HepG2 (cell line): ENCODE measurements at regions not wholly inside any gene's neighbourhood (a gene's known extent, or its start where the extent isn't known, plus 50 kb on each side); places are given as distances from the start of the nearest gene placed in this dataset.
A peak's percentile ranks its signal among the peaks of the same experiment; 100 is the strongest.

Experiments used
- EP300 ChIP-seq, 3 experiments: sonication (generic) in 1 of 3; formaldehyde crosslinking in 1 of 3; IDR thresholded peaks; 2 replicates each; pipeline versions ENCODE4 v1.5.1 to v1.6.1; 2011 to 2020; ENCODE audit warnings: low read depth in 2 of 3, low read length in 2 of 3, borderline replicate concordance in 1 of 3, improper control_type of control experiment in 1 of 3, mild to moderate bottlenecking in 1 of 3, missing genetic modification reagents in 1 of 3, moderate library complexity in 1 of 3
- ETV6 ChIP-seq: sonication (generic); formaldehyde crosslinking; conservative IDR thresholded peaks from 2 replicates; pipeline ENCODE4 v1.4.0; 2020; ENCODE audit warnings: missing genetic modification reagents
- GFI1 ChIP-seq: sonication (generic); formaldehyde crosslinking; IDR thresholded peaks from 2 replicates; pipeline ENCODE4 v1.5.0; 2020; ENCODE audit warnings: missing genetic modification reagents, mild to moderate bottlenecking, borderline replicate concordance
- NFIC ChIP-seq: IDR thresholded peaks from 2 replicates; pipeline ENCODE4 v1.6.1; 2012; ENCODE audit warnings: mild to moderate bottlenecking, low read length, inconsistent platforms
- SAFB2 ChIP-seq: sonication (generic); formaldehyde crosslinking; IDR thresholded peaks from 2 replicates; pipeline ENCODE4 v1.5.1; 2020; ENCODE audit warnings: missing genetic modification reagents, low read depth, mild to moderate bottlenecking, borderline replicate concordance
- ZNF546 ChIP-seq: sonication (generic); formaldehyde crosslinking; conservative IDR thresholded peaks from 2 replicates; pipeline ENCODE4 v1.8.1; 2023; ENCODE audit warnings: mild to moderate bottlenecking, missing genetic modification reagents
- ZNF629 ChIP-seq: sonication (generic); formaldehyde crosslinking; conservative IDR thresholded peaks from 2 replicates; pipeline ENCODE4 v1.5.0; 2020; ENCODE audit warnings: missing genetic modification reagents
- TF ChIP-seq, protein P1 (sequence below): fragments of 450-650 bp; IDR thresholded peaks from 2 replicates; pipeline ENCODE4 v1.6.1; 2017; ENCODE audit warnings: mild to moderate bottlenecking
- TF ChIP-seq, protein P2 (sequence below): sonication (generic); formaldehyde crosslinking; IDR thresholded peaks from 2 replicates; pipeline ENCODE4 v1.4.0; 2020; ENCODE audit warnings: missing genetic modification reagents
- TF ChIP-seq, protein P3 (sequence below), 2 experiments: sonication (generic) in 1 of 2; formaldehyde crosslinking in 1 of 2; IDR thresholded peaks; 2 replicates each; pipeline versions ENCODE4 v1.5.1 to v1.6.1; 2011 to 2020; ENCODE audit warnings: borderline replicate concordance in 1 of 2, low read depth in 1 of 2, low read length in 1 of 2, mild to moderate bottlenecking in 1 of 2, missing genetic modification reagents in 1 of 2, moderate library complexity in 1 of 2
- TF ChIP-seq, protein P4 (sequence below): sonication (generic); formaldehyde crosslinking; IDR thresholded peaks from 2 replicates; pipeline ENCODE4 v1.5.0; 2020; ENCODE audit warnings: mild to moderate bottlenecking, missing genetic modification reagents
- TF ChIP-seq, protein P5 (sequence below), 2 experiments: sonication (generic) in 1 of 2; formaldehyde crosslinking in 1 of 2; IDR thresholded peaks; 2 replicates each; pipeline versions ENCODE4 v1.6.1 to v1.9.0; 2014 to 2022; ENCODE audit warnings: antibody characterized with exemption in 1 of 2, borderline replicate concordance in 1 of 2, inconsistent platforms in 1 of 2, low read depth in 1 of 2, missing genetic modification reagents in 1 of 2

DNA sequence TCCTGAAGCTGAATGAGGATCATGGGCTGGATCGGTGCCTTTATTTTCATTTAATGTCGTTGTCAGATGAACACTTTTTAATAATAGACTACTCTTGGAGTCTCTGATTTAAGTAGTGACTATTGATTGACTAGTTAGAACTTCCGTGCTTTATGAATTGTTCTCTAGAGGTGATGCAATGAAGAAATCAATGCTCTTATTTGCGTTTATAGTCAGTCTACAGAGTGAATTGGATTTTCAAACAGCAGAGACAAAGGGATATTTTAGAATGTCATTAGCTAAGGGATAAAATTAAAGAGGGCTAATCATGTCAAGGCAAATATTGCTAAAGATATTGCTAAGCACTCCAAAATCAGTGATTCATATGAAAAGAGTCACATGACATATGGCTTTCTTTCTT lies 652.0 kb upstream of the NRP1 start (continued):
- TF ChIP-seq, protein P1, sequence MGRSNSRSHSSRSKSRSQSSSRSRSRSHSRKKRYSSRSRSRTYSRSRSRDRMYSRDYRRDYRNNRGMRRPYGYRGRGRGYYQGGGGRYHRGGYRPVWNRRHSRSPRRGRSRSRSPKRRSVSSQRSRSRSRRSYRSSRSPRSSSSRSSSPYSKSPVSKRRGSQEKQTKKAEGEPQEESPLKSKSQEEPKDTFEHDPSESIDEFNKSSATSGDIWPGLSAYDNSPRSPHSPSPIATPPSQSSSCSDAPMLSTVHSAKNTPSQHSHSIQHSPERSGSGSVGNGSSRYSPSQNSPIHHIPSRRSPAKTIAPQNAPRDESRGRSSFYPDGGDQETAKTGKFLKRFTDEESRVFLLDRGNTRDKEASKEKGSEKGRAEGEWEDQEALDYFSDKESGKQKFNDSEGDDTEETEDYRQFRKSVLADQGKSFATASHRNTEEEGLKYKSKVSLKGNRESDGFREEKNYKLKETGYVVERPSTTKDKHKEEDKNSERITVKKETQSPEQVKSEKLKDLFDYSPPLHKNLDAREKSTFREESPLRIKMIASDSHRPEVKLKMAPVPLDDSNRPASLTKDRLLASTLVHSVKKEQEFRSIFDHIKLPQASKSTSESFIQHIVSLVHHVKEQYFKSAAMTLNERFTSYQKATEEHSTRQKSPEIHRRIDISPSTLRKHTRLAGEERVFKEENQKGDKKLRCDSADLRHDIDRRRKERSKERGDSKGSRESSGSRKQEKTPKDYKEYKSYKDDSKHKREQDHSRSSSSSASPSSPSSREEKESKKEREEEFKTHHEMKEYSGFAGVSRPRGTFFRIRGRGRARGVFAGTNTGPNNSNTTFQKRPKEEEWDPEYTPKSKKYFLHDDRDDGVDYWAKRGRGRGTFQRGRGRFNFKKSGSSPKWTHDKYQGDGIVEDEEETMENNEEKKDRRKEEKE: no peak
- TF ChIP-seq ETV6 (CRISPR knock-in tag) (no peak), EP300 (IDR thresholded peaks at IDR 0.05; ENCODE audit: low read depth in 2 of 2, low read length in 2 of 2) (peak in 1 of 2 experiments; percentile 54; a peak in 1 of 4 replicates), EP300 (CRISPR knock-in tag; IDR thresholded peaks at IDR 0.05; ENCODE audit: borderline replicate concordance) (no peak), SAFB2 (no peak), ZNF546 (CRISPR knock-in tag) (no peak), GFI1 (CRISPR knock-in tag) (peak; percentile 96), NFIC (0 out of 2 replicates have a peak, but pooled peaks have one; percentile 59), ZNF629 (CRISPR knock-in tag) (no peak)
- TF ChIP-seq, protein P2, sequence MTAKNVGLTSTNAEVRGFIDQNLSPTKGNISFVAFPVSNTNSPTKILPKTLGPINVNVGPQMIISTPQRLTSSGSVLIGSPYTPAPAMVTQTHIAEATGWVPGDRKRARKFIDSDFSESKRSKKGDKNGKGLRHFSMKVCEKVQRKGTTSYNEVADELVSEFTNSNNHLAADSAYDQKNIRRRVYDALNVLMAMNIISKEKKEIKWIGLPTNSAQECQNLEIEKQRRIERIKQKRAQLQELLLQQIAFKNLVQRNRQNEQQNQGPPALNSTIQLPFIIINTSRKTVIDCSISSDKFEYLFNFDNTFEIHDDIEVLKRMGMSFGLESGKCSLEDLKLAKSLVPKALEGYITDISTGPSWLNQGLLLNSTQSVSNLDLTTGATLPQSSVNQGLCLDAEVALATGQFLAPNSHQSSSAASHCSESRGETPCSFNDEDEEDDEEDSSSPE (CRISPR knock-in tag): no peak
- TF ChIP-seq, protein P3, sequence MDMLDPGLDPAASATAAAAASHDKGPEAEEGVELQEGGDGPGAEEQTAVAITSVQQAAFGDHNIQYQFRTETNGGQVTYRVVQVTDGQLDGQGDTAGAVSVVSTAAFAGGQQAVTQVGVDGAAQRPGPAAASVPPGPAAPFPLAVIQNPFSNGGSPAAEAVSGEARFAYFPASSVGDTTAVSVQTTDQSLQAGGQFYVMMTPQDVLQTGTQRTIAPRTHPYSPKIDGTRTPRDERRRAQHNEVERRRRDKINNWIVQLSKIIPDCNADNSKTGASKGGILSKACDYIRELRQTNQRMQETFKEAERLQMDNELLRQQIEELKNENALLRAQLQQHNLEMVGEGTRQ (IDR thresholded peaks at IDR 0.05; ENCODE audit: low read depth, low read length): no peak
- TF ChIP-seq, protein P3 (CRISPR knock-in tag; IDR thresholded peaks at IDR 0.05; ENCODE audit: borderline replicate concordance): peak; percentile 28; the same call in 1 of the 2 replicates
- TF ChIP-seq, protein P4, sequence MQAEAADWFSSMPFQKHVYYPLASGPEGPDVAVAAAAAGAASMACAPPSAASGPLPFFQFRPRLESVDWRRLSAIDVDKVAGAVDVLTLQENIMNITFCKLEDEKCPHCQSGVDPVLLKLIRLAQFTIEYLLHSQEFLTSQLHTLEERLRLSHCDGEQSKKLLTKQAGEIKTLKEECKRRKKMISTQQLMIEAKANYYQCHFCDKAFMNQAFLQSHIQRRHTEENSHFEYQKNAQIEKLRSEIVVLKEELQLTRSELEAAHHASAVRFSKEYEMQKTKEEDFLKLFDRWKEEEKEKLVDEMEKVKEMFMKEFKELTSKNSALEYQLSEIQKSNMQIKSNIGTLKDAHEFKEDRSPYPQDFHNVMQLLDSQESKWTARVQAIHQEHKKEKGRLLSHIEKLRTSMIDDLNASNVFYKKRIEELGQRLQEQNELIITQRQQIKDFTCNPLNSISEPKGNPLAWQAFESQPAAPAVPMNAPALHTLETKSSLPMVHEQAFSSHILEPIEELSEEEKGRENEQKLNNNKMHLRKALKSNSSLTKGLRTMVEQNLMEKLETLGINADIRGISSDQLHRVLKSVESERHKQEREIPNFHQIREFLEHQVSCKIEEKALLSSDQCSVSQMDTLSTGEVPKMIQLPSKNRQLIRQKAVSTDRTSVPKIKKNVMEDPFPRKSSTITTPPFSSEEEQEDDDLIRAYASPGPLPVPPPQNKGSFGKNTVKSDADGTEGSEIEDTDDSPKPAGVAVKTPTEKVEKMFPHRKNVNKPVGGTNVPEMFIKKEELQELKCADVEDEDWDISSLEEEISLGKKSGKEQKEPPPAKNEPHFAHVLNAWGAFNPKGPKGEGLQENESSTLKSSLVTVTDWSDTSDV: no peak
- TF ChIP-seq, protein P5, sequence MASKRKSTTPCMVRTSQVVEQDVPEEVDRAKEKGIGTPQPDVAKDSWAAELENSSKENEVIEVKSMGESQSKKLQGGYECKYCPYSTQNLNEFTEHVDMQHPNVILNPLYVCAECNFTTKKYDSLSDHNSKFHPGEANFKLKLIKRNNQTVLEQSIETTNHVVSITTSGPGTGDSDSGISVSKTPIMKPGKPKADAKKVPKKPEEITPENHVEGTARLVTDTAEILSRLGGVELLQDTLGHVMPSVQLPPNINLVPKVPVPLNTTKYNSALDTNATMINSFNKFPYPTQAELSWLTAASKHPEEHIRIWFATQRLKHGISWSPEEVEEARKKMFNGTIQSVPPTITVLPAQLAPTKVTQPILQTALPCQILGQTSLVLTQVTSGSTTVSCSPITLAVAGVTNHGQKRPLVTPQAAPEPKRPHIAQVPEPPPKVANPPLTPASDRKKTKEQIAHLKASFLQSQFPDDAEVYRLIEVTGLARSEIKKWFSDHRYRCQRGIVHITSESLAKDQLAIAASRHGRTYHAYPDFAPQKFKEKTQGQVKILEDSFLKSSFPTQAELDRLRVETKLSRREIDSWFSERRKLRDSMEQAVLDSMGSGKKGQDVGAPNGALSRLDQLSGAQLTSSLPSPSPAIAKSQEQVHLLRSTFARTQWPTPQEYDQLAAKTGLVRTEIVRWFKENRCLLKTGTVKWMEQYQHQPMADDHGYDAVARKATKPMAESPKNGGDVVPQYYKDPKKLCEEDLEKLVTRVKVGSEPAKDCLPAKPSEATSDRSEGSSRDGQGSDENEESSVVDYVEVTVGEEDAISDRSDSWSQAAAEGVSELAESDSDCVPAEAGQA (IDR thresholded peaks at IDR 0.05; ENCODE audit: low read depth): no peak
- TF ChIP-seq, protein P5 (CRISPR knock-in tag; IDR thresholded peaks at IDR 0.05; ENCODE audit: borderline replicate concordance): no peak
